ENCODE measurements at regions not wholly inside any gene's neighbourhood (a gene's known extent, or its start where the extent isn't known, plus 50 kb on each side); places are given as distances from the start of the nearest gene placed in this dataset.
"Not testable (repeated sequence)": the region's sequence is repeated elsewhere in the genome, so short reads cannot be mapped to it uniquely, and the experiment has no call there.

GRCh38 chr9:81058782-81059181, 630.6 kb downstream of the TLE1 start:
- DNase-seq: no peak

GRCh38 chr9:81053298-81054025, 635.9 kb downstream of the TLE1 start:
- DNase-seq: no peak

GRCh38 chr9:81052846-81053245, 636.5 kb downstream of the TLE1 start:
- DNase-seq: no peak

GRCh38 chr9:81047280-81047679, 642.1 kb downstream of the TLE1 start:
- DNase-seq: no peak

GRCh38 chr9:81045658-81046057, 643.7 kb downstream of the TLE1 start:
- no peak for DNase-seq

GRCh38 chr9:81037889-81038288, 651.5 kb downstream of the TLE1 start:
- DNase-seq: no peak

GRCh38 chr9:81035601-81036000, 653.7 kb downstream of the TLE1 start:
- DNase-seq: no peak

GRCh38 chr9:81035171-81035570, 654.2 kb downstream of the TLE1 start:
- no peak for DNase-seq

- DNase-seq: no peak
Observed at GRCh38 chr9:81032831-81033230, 656.5 kb downstream of the TLE1 start.

GRCh38 chr9:81032030-81032572, 657.2 kb downstream of the TLE1 start:
- DNase-seq: no peak

GRCh38 chr9:81031422-81032029, 657.8 kb downstream of the TLE1 start:
- no peak for DNase-seq

GRCh38 chr9:81030027-81030426, 659.3 kb downstream of the TLE1 start:
- DNase-seq: no peak

GRCh38 chr9:81028504-81028903, 660.8 kb downstream of the TLE1 start:
- no peak for DNase-seq

- DNase-seq: no peak
Observed at GRCh38 chr9:81022177-81022576, 667.2 kb downstream of the TLE1 start.

- not testable (repeated sequence) for DNase-seq
Observed at GRCh38 chr9:81014945-81015344, 674.4 kb downstream of the TLE1 start.

GRCh38 chr9:81013191-81013590, 676.2 kb downstream of the TLE1 start:
- not testable (repeated sequence) for DNase-seq

GRCh38 chr9:81002906-81003305, 686.4 kb downstream of the TLE1 start:
- DNase-seq: no peak

GRCh38 chr9:81002242-81002641, 687.1 kb downstream of the TLE1 start:
- peak; percentile 1 for DNase-seq

- no peak for DNase-seq
Observed at GRCh38 chr9:80995759-80996158, 693.6 kb downstream of the TLE1 start.

- DNase-seq: no peak
Observed at GRCh38 chr9:80994892-80995291, 694.5 kb downstream of the TLE1 start.

GRCh38 chr9:80985595-80985994, 703.8 kb downstream of the TLE1 start:
- not testable (repeated sequence) for DNase-seq

GRCh38 chr9:80976403-80976802, 712.9 kb downstream of the TLE1 start:
- no peak for DNase-seq

- not testable (repeated sequence) for DNase-seq
Observed at GRCh38 chr9:80970377-80970776, 719.0 kb downstream of the TLE1 start.

- DNase-seq: no peak
Observed at GRCh38 chr9:80968611-80969010, 720.7 kb downstream of the TLE1 start.
